ENCODE measurements at regions not wholly inside any gene's neighbourhood (a gene's known extent, or its start where the extent isn't known, plus 50 kb on each side); places are given as distances from the start of the nearest gene placed in this dataset.

DNA sequence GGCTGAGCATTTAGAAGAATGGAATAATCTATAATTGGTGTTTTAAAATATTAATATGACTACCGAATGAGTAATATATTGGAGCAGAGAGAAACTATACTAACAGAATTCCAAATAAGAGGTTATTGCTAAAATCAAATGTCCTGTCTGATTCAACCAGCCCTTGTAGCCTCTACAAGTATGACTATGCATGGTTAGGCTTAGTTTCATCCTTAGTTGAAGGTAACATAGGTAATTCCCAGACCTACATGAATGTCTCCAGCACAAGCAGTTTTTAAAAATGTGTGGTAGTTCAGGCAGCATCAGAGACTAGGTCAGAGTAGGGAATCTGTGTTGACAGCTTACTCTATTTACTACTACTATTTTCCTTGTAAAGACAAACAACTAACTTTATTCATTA is 51.7 kb upstream of the SLC27A6 start:
- H3K9me3 Mint-ChIP-seq = no peaks in the 10 kb centered on the region
- no peak overlapping the region for H2AFZ ChIP-seq

More for the DNA sequence above, 51.7 kb upstream of the SLC27A6 start:
- no peaks in the 10 kb centered on the region for H3K36me3 Mint-ChIP-seq (ENCODE audit: low read depth)
- DNase-seq (ENCODE audit: low spot score) (no peak), ATAC-seq (no peak)
- Histone ChIP-seq H3K27me3 (ENCODE audit: insufficient read depth) (no peaks in the 10 kb centered on the region), H3K4me2 (no peak overlapping the region), H3K4me1 (ENCODE audit: insufficient read depth) (no peaks in the 10 kb centered on the region), H3K79me2 (replicated peaks; ENCODE audit: insufficient read depth) (no peaks in the 10 kb centered on the region), H3K4me3 (no peak overlapping the region), H3F3A (replicated peaks; ENCODE audit: low read depth) (no peaks in the 10 kb centered on the region), H3K9me2 (ENCODE audit: insufficient read depth) (no peaks in the 10 kb centered on the region), H3K27ac (ENCODE audit: low read depth) (no peak overlapping the region), H4K20me1 (replicated peaks; ENCODE audit: insufficient read depth) (no peaks in the 10 kb centered on the region), H3K36me3 (ENCODE audit: insufficient read depth) (no peaks in the 10 kb centered on the region)
- no peaks in the 10 kb centered on the region for H3K27me3 Mint-ChIP-seq (ENCODE audit: insufficient read depth, low read depth, poor library complexity)
- H3K27ac Mint-ChIP-seq = no peak overlapping the region
- H3K4me3 Mint-ChIP-seq = no peak overlapping the region
- TF ChIP-seq JUNB (IDR thresholded peaks at IDR 0.05; ENCODE audit: unreplicated experiment) (no peak), NANOG (IDR thresholded peaks at IDR 0.05; ENCODE audit: borderline replicate concordance) (no peak), CREB1 (CRISPR knock-in tag; IDR thresholded peaks at IDR 0.05; ENCODE audit: low read depth) (no peak)
- TF ChIP-seq, protein P1, sequence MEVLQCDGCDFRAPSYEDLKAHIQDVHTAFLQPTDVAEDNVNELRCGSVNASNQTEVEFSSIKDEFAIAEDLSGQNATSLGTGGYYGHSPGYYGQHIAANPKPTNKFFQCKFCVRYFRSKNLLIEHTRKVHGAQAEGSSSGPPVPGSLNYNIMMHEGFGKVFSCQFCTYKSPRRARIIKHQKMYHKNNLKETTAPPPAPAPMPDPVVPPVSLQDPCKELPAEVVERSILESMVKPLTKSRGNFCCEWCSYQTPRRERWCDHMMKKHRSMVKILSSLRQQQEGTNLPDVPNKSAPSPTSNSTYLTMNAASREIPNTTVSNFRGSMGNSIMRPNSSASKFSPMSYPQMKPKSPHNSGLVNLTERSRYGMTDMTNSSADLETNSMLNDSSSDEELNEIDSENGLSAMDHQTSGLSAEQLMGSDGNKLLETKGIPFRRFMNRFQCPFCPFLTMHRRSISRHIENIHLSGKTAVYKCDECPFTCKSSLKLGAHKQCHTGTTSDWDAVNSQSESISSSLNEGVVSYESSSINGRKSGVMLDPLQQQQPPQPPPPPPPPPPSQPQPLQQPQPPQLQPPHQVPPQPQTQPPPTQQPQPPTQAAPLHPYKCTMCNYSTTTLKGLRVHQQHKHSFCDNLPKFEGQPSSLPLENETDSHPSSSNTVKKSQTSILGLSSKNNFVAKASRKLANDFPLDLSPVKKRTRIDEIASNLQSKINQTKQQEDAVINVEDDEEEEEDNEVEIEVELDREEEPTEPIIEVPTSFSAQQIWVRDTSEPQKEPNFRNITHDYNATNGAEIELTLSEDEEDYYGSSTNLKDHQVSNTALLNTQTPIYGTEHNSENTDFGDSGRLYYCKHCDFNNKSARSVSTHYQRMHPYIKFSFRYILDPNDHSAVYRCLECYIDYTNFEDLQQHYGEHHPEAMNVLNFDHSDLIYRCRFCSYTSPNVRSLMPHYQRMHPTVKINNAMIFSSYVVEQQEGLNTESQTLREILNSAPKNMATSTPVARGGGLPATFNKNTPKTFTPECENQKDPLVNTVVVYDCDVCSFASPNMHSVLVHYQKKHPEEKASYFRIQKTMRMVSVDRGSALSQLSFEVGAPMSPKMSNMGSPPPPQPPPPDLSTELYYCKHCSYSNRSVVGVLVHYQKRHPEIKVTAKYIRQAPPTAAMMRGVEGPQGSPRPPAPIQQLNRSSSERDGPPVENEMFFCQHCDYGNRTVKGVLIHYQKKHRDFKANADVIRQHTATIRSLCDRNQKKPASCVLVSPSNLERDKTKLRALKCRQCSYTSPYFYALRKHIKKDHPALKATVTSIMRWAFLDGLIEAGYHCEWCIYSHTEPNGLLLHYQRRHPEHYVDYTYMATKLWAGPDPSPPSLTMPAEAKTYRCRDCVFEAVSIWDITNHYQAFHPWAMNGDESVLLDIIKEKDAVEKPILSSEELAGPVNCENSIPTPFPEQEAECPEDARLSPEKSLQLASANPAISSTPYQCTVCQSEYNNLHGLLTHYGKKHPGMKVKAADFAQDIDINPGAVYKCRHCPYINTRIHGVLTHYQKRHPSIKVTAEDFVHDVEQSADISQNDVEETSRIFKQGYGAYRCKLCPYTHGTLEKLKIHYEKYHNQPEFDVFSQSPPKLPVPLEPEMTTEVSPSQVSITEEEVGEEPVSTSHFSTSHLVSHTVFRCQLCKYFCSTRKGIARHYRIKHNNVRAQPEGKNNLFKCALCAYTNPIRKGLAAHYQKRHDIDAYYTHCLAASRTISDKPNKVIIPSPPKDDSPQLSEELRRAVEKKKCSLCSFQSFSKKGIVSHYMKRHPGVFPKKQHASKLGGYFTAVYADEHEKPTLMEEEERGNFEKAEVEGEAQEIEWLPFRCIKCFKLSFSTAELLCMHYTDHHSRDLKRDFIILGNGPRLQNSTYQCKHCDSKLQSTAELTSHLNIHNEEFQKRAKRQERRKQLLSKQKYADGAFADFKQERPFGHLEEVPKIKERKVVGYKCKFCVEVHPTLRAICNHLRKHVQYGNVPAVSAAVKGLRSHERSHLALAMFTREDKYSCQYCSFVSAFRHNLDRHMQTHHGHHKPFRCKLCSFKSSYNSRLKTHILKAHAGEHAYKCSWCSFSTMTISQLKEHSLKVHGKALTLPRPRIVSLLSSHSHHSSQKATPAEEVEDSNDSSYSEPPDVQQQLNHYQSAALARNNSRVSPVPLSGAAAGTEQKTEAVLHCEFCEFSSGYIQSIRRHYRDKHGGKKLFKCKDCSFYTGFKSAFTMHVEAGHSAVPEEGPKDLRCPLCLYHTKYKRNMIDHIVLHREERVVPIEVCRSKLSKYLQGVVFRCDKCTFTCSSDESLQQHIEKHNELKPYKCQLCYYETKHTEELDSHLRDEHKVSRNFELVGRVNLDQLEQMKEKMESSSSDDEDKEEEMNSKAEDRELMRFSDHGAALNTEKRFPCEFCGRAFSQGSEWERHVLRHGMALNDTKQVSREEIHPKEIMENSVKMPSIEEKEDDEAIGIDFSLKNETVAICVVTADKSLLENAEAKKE (CRISPR knock-in tag; IDR thresholded peaks at IDR 0.05) = no peak
- H3K4me1 Mint-ChIP-seq = no peaks in the 10 kb centered on the region

Data from GM23338 (cell line).